T-helper 9 cell (primary cell): ENCODE measurements at regions not wholly inside any gene's neighbourhood (a gene's known extent, or its start where the extent isn't known, plus 50 kb on each side); places are given as distances from the start of the nearest gene placed in this dataset.
"Not testable (repeated sequence)": the region's sequence is repeated elsewhere in the genome, so short reads cannot be mapped to it uniquely, and the experiment has no call there.

Source experiments
- DNase-seq: peaks from one replicate; pipeline ENCODE4 v3.0.0-alpha.2; 2020

- DNase-seq: no peak
These were observed 150.9 kb downstream of the HLX start for GRCh38 chr1:221029981-221030649.

- no peak for DNase-seq
These were observed 151.7 kb downstream of the HLX start for GRCh38 chr1:221030990-221031389.

DNA sequence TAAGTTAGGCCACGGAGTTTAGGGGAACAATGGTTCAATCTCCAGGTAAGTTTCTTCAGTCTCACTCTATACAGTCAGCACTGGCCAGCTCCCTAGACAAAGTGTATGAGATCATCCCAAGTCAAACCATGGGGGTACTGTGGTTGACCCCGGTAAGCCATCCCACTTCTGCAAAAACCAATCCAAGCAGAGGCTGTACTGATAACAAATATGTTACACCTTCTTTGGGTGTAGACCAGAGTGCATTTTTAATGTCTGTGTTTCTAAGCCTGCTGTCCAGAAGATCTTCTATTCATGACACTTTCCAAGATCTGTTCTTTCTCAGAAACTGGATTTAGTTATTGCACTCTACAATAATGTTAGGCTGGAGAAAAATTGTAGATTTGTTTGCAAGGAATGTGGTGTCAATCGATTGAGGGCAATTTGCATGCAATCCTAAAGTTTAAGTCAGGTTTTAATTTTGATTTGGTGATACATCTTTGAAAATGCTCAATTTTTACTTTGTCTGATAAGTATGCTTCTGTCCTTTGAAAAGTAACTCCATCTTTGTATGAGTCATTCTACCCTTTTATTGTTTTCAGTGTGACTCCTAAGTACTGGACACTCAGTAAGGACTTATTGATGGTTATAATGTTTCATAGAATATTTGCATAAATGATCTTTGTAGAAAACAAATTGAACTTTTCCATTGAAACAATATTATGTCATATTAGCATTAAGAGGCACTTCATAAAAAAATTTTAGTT, 152.4 kb downstream of the HLX start:
- DNase-seq: no peak

DNA sequence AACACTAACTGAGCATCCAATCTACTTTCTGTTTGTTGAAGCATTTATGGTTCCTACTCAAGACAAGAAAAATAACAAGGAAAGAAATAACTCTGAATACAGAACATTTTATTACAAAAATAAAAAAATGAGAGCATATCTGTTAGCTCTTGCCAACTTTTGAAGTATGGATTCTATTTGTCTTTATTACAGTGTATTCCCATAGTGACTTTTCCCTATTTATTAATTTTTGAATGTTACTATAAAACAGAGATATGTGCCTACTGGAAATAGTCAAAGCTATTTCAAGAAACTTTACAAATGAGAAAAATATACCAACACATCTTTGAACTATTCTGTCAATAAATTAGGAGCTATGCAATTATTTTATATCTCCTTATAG, 153.0 kb downstream of the HLX start:
- DNase-seq: no peak

DNA sequence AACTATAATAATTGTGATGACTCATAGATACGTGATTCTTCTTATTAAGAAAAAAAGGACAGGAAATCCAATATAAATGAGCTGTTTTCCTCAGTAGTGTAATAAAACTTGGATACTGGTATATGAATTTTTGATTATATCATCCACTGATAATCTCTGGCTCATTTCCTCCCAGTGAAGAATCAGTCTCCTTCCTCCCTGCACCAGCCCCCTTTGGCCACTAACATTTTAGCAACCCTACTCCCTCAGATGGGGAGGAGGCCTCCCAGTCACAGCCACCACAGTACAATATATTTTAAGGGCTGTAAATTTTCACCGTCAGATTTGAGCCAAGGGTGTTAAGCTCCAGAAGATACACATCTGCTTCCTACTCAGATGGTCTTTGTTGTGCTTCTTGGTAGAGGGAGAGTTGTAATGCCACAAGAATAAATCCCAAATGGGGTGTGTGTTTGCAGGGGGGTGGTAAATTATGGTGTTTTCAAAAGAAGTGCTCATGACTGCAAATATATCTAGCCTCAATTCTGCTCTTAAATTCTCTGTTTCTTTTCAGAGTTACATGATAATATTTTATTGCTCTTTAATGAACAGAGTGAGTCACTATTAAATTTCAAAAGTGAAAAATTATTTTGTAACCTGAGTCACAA, 153.5 kb downstream of the HLX start:
- no peak for DNase-seq

DNA sequence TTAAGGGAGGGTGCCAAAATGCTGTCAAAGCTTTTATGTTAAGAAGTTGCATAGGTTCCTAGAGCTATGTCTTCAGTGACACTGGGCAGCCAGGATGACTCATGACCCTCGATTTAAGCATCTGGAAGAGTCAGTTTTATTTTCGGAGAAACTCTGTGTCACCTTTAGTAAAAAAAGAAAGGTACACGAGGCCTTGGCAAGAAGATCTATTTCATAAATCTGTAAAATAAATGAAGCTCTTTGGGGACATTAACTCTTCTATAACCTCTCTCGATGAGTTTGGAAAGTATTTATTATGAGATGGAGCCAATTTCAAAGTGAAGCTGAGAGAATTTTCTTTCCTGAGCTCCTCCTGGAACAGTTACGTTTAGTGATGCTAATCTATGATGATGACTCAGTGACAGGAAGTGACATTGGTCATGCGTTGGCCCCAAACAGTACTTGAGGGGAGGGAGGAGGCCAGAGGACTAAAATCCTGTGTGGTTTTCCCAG, 156.5 kb downstream of the HLX start:
- DNase-seq: no peak

- DNase-seq: no peak
These were observed 160.4 kb downstream of the HLX start for GRCh38 chr1:221039616-221040015.

DNA sequence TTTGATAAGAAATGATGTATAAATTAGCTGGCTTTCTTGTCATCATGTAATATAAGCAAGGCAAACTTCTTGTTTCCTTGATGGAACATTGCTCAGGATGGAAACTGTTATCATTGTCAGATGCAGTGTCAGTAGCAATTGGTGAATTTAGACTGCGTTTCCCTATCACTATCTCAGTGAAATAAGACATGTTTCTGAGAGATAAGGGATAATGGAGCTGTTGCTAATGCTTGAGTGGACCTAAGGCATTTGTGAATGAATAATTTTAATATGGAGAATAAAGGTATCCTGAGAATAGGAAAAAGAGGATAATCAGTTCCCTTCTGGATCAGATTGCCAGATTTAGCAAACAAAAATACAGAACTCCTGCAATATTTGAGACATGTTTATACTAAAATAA, 160.9 kb downstream of the HLX start:
- DNase-seq: no peak

GRCh38 chr1:221040691-221041285, 161.5 kb downstream of the HLX start:
- no peak for DNase-seq

DNA sequence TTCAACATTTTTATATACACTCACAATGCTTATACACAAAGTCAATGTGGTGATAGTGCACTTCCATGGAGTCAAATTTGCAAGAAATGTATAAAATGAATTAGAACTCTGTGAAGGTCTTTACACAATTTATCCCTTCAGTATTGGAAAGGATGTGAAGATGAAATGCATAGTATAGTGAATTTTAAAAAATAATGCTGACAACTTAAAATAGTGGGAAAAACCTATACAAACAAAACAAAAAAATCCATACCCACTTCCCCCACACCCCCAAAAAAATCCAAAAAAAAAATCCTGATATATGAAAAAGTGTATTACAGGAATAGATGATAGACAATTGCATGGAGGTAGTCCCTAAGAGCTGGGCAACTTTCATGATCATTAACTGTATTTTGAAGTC, 165.3 kb downstream of the HLX start:
- no peak for DNase-seq

DNA sequence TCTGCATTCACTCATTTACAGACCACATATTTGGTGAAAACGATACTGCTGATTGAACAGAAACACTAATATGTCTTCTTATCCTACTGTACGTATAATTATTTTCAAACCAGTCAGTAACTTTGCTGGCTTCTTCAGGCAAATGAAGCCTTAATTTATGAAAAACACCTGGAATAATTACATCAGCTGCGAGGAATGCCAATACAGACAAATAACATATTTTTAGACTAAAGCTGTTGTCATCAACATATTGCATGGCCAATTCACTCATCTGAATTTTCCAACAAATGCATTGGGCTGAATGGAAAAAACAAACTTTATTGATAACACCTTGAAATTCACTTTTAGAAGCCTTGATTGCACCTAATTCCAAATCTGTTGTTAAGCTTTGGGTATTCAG, 165.9 kb downstream of the HLX start:
- no peak for DNase-seq

DNA sequence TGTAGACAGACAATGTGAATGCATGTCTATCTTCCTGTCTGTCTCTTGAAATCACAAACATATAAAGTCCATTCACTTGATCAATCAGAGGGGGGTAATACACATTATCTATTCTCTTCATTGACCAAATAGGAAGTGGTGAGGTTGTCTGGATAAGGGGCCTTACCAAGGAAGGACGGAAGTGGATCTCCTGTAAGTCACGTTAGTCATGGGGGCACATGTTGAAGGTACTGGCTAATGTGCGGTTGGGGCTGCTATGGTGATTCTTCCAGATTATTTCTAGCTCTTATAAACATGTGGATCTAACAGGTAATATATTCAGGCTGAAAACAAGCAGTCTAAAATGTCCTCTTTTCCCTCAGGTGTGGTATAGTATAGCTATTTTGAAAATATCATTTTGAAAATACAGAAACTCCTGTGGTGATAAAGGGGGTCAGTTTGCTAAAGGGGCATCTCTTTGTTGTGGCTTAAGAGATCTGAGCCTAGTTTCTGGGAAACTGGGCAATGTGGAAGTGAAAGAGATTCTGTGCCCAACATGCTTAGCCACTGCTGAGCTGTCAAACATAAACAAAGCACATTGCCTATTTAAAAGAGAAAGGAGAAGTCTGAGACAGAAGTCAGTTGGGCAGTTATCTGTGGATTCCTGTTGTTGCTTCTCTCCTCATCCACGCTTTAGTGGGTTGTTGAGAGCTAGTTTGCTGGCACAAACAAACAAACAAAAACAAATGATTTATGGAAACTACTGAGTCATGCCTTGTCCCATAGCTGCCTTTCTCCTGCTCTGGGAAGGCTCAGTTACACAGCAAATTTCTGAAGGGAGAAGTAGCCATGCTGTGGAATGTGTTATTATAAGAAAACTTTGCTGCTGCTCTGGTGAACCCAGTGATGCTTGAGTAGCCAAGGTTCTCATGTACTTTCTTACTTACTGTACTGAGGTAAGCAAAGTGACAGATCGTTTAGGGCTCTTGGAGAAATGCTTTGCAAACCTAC, 166.9 kb downstream of the HLX start:
- DNase-seq: no peak

DNA sequence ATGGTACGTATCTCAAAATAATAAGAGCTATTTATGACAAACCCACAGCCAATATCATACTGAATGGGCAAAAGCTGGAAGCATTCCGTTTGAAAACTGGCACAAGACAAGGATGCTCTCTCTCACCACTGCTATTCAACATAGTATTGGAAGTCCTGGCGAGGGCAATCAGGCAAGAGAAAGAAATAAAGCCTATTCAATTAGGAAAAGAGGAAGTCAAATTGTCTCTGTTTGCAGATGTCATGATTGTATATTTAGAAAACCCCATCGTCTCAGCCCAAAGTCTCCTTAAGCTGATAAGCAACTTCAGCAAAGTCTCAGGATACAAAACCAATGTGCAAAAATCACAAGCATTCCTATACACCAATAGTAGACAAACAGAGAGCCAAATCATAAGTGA, 172.1 kb downstream of the HLX start:
- DNase-seq: not testable (repeated sequence)

- DNase-seq: no peak
These were observed 174.6 kb downstream of the HLX start for GRCh38 chr1:221053889-221054288.

GRCh38 chr1:221059506-221059905, 180.3 kb downstream of the HLX start:
- no peak for DNase-seq

GRCh38 chr1:221063651-221064050, 184.4 kb downstream of the HLX start:
- no peak for DNase-seq

DNA sequence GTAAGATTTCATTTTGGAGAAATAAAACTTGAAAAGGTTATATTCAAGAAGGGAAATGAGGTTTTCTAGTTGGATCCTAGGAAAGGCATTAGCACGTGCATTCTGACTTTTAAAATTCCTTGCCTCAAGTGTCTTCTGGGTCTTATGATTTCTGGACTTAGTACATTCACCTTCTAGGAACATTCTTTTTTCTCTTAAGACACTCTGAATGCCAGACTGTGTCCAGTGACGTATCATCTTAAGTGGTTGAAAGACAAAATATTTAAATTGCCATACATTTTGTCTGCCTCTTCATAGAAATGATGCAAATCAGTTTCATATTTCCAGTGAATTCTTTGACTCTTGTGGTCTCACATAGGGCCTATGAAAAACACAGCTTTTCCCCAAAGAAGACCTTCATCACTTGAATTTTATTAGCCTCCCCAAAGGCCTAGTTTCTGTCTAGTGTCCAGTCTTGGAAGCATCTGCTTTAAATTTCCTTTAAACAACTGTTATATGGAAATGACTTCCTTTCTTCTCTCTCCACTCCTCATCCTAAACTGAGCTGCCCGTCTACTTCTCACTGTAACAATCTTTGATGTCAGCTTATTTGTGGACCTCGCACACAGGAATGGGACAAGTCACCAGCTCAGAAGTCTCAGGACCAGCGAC, 187.2 kb downstream of the HLX start:
- DNase-seq: no peak

DNA sequence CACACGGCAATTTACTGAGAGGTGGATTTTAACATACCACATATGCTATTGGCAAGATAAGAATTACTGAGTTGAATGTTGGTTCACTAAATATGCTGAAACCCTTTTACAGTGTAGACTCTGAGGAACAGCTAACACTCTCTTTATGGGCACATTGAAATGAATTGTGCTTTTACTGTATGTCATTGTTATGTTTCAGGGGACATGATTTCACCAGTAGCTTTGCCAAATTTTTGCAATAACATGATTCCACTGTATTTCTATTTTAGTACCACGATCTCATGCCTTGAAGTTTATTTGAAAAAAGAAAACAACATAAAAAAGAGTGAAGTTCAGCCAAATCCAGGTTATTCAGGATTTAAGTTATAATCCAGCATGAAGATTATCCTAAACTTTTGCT, 188.5 kb downstream of the HLX start:
- no peak for DNase-seq

DNA sequence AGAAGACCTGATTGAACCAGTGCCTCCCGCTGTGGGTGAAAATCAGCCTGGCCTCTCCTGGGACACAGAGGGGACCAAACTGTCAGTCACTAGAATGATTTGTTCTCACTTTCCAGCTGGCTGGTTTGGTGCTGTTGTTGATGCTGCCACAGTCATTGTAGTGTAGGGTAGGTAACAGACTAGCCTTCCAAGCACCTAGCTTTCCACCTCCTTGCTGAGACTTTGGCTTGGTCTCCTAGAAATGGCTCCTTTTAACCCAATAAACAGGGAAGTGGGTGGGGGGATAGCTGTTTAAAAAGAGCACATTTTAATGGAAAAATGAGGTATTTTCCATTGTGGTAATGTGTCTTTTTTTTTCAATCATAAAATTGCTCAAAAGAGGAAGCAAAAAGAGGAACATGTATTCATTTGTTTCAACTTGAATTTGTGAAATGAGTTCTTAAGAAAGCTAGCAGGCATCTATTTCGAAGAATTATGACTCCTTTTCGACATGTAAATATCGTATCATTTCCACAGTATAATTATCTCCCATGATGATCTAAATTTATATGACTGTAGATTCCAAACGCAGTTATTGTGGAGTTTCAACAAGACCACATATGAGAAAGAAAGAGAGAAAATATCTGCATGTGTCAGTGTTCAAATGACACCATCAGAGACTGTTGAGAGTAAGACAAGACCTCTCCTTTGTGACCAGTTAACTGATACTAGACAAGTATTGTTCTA, 190.1 kb downstream of the HLX start:
- no peak for DNase-seq

DNA sequence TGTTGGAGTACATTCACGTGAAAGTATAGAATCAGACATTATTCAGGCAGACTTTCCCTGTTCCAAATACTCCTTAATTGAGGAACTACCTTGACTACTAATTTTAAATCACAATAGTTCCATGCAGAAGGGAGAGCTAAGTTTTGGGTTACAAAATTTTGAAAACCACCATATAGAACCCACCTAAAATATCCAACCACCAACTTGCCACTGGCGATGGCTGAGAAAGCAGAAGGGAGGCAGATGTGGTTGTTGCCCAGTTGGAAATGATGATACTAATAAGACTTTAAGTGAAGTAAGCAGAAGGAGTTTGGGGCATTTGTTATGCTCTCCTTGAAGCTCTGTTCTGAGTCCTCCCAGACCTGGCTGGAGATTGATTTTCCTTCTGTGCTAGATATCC, 190.7 kb downstream of the HLX start:
- no peak for DNase-seq

DNA sequence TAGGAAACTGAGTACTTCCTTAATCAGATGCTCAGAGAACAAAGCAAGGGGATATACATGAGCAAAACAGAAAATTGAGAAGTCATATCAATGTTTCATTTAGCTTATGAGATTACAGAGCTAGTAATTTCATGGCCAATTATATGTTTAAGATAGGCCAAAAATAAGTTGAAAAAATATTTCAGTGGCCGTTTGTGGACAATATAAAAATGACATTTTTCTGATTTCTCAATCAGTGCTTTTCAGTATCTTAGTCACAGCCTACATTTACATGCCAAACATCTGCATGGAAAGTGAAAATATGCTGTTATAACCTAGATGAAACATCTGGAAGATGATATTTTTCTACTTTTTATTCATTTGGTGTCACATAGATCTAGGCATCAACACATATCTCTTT, 192.5 kb downstream of the HLX start:
- no peak for DNase-seq
